K562 (cell line): ENCODE measurements at regions not wholly inside any gene's neighbourhood (a gene's known extent, or its start where the extent isn't known, plus 50 kb on each side); places are given as distances from the start of the nearest gene placed in this dataset.

Experiments used
- ATAC-seq: fragments of 200-7000 bp; cut with Tn5 transposase; 3 replicates; pipeline ENCODE4 v1.9.1; 2020; ENCODE audit warnings: moderate library complexity
- BruUV-seq: library from RNA; stranded (reverse); fragments of 400-500 nt; replicated peaks from 2 replicates; lab custom pipeline; 2021; lab: Mats Ljungman, UMichigan
- CTCF ChIA-PET: fragments of 300-600 bp; formaldehyde crosslinking; extraction: SDS; loops from one replicate; lab custom pipeline; 2021; ENCODE audit warnings: low intra/inter-chr PET ratio; lab: Yijun Ruan, JAX
- POLR2A ChIA-PET: fragments of 300-600, 350-650 bp; sonication (Branson Sonifier 250); formaldehyde crosslinking; extraction: SDS; loops from one replicate; lab custom pipeline; 2021; ENCODE audit warnings: antibody characterized with exemption, inconsistent platforms; lab: Yijun Ruan, JAX
- DNase-seq, 4 experiments: peaks; one replicate each; pipeline versions ENCODE4 v3.0.0 to v3.0.0-alpha.2; 2011 to 2018; ENCODE audit warnings: low spot score in 3 of 4, mixed read lengths in 3 of 4; ENCODE audit errors: extremely low read depth in 1 of 4
- FAIRE-seq: peaks from 2 replicates; lab custom pipeline; 2011; peaks lifted over from hg19 to GRCh38; lab: Jason Lieb, UNC
- H2AFZ ChIP-seq: 2 replicates; pipeline ENCODE4 v1.6.0; 2011; ENCODE audit warnings: low read depth, low read length, control low read depth, inconsistent platforms
- H3K27ac ChIP-seq: fragments of 200-600 bp; 3 replicates; pipeline ENCODE4 v1.8.0; 2011; ENCODE audit warnings: low read depth, mild to moderate bottlenecking, control low read depth, inconsistent platforms, low read length, moderate library complexity, mixed read lengths; ENCODE audit errors: extremely low read depth
- H3K27me3 ChIP-seq, 2 experiments: fragments of 300-600 bp in 1 of 2; 2 replicates in 1 of 2; 3 replicates in 1 of 2; pipeline versions ENCODE4 v1.6.0 to v1.8.0; 2011; ENCODE audit warnings: inconsistent platforms in 2 of 2, low read length in 2 of 2, mild to moderate bottlenecking in 1 of 2, mixed read lengths in 1 of 2, moderate library complexity in 1 of 2; ENCODE audit not compliant: control insufficient read depth in 2 of 2, insufficient read depth in 2 of 2
- H3K36me3 ChIP-seq: fragments of 300-600 bp; 3 replicates; pipeline ENCODE4 v1.8.0; 2011; ENCODE audit warnings: mild to moderate bottlenecking, low read length, inconsistent platforms; ENCODE audit not compliant: control insufficient read depth, insufficient read depth
- H3K4me1 ChIP-seq, 2 experiments: fragments of 200-600 bp in 1 of 2; replicated peaks in 1 of 2; 2 replicates in 1 of 2; 3 replicates in 1 of 2; pipeline versions ENCODE4 v1.5.1 to v1.8.0; 2011; ENCODE audit warnings: inconsistent platforms in 2 of 2, low read length in 2 of 2, mild to moderate bottlenecking in 1 of 2, mixed read lengths in 1 of 2, moderate library complexity in 1 of 2; ENCODE audit not compliant: control insufficient read depth in 2 of 2, insufficient read depth in 2 of 2
- H3K4me2 ChIP-seq: 2 replicates; pipeline ENCODE4 v1.6.1; 2011; ENCODE audit warnings: low read length, control low read depth, inconsistent platforms, mixed read lengths; ENCODE audit not compliant: insufficient read depth
- H3K4me3 ChIP-seq: fragments of 200-600 bp; sonication (generic), shearing (Covaris generic); 2 replicates; pipeline ENCODE4 v1.5.1; 2016; ENCODE audit warnings: control low read depth, inconsistent platforms
- H3K79me2 ChIP-seq: fragments of 200-600 bp; 3 replicates; pipeline ENCODE4 v1.8.0; 2011; ENCODE audit warnings: low read length, inconsistent platforms; ENCODE audit not compliant: control insufficient read depth, insufficient read depth
- H3K9ac ChIP-seq, 2 experiments: 2 replicates each; pipeline versions ENCODE4 v1.6.0 to v1.6.1; 2011; ENCODE audit warnings: low read depth in 2 of 2, low read length in 2 of 2, control low read depth in 1 of 2, inconsistent platforms in 1 of 2, mild to moderate bottlenecking in 1 of 2, mixed read lengths in 1 of 2; ENCODE audit not compliant: insufficient read depth in 1 of 2
- H3K9me1 ChIP-seq: one replicate; pipeline ENCODE4 v1.6.0; 2011; ENCODE audit warnings: inconsistent platforms, mild to moderate bottlenecking, low read length, moderate library complexity; ENCODE audit not compliant: control insufficient read depth, insufficient read depth
- H3K9me3 ChIP-seq: replicated peaks from 2 replicates; pipeline ENCODE4 v1.5.1; 2011; ENCODE audit warnings: low read depth, low read length, inconsistent platforms; ENCODE audit not compliant: control insufficient read depth, insufficient read depth
- H4K20me1 ChIP-seq: replicated peaks from 2 replicates; pipeline ENCODE4 v1.6.1; 2011; ENCODE audit warnings: low read length, inconsistent platforms, mixed read lengths; ENCODE audit not compliant: control insufficient read depth, insufficient read depth
- ESRRA ChIP-seq: fragments of 450-650 bp; IDR thresholded peaks from 2 replicates; pipeline ENCODE4 v1.6.1; 2014; ENCODE audit warnings: low read depth, mild to moderate bottlenecking, moderate library complexity, borderline replicate concordance
- HMG20A ChIP-seq: fragments of 450-650 bp; formaldehyde crosslinking; conservative IDR thresholded peaks from 2 replicates; pipeline ENCODE4 v1.4.0; 2020; ENCODE audit warnings: mild to moderate bottlenecking, mixed read lengths
- MNT ChIP-seq, 2 experiments: fragments of 450-650 bp; conservative IDR thresholded peaks; 2 replicates each; pipeline ENCODE4 v1.6.1; 2017; ENCODE audit warnings: mild to moderate bottlenecking in 2 of 2, moderate library complexity in 2 of 2
- PTBP1 ChIP-seq: fragments of 200-400 bp; formaldehyde crosslinking; IDR thresholded peaks from 2 replicates; pipeline ENCODE4 v1.6.1; 2017; ENCODE audit warnings: low read depth, low read length
- SOX6 ChIP-seq: fragments of 450-650 bp; IDR thresholded peaks from 2 replicates; pipeline ENCODE4 v1.6.1; 2014; ENCODE audit warnings: mild to moderate bottlenecking
- STAG1 ChIP-seq: sonication (generic); formaldehyde crosslinking; IDR thresholded peaks from 2 replicates; pipeline ENCODE4 v1.5.0; 2020; ENCODE audit warnings: missing genetic modification reagents, borderline replicate concordance
- TRIM28 ChIP-seq: fragments of 450-650 bp; IDR thresholded peaks from 2 replicates; pipeline ENCODE4 v1.6.1; 2017
- TSHZ1 ChIP-seq: fragments of 250-450 bp; sonication (Bioruptor Pico); IDR thresholded peaks from 2 replicates; pipeline ENCODE4 v1.4.0; 2020; ENCODE audit warnings: mild to moderate bottlenecking, moderate library complexity
- ZKSCAN1 ChIP-seq: fragments of 150-350 bp; IDR thresholded peaks from 2 replicates; pipeline ENCODE4 v1.6.1; 2016; ENCODE audit warnings: low read depth, low read length
- ZNF140 ChIP-seq: fragments of 250-450 bp; sonication (Bioruptor Pico); IDR thresholded peaks from 2 replicates; pipeline ENCODE4 v1.8.0; 2021; ENCODE audit warnings: moderate library complexity, mild to moderate bottlenecking, inconsistent platforms
- ZNF263 ChIP-seq: sonication (generic); formaldehyde crosslinking; IDR thresholded peaks from 2 replicates; pipeline ENCODE4 v1.8.0; 2022; ENCODE audit warnings: mild to moderate bottlenecking, missing genetic modification reagents, borderline replicate concordance
- ZNF280B ChIP-seq: fragments of 250-450 bp; sonication (Bioruptor Pico); IDR thresholded peaks from 2 replicates; pipeline ENCODE4 v1.5.1; 2021; ENCODE audit warnings: mild to moderate bottlenecking
- ZNF592 ChIP-seq: fragments of 450-650 bp; IDR thresholded peaks from 2 replicates; pipeline ENCODE4 v1.6.1; 2017; ENCODE audit warnings: antibody characterized with exemption, mild to moderate bottlenecking
- ZNF778 ChIP-seq: fragments of 450-650 bp; formaldehyde crosslinking; IDR thresholded peaks from 2 replicates; pipeline ENCODE4 v1.4.0; 2020; ENCODE audit warnings: mild to moderate bottlenecking, moderate library complexity
- WGBS: fragments of 100-300 bp; shearing (Covaris generic); methylation state at CpG from one replicate; pipeline ENCODE4 v1.1.6; 2016; ENCODE audit warnings: low coverage, mixed read lengths; ENCODE audit not compliant: insufficient coverage; ENCODE audit errors: missing lambda C conversion rate; 5-methylcytosine and 5-hydroxymethylcytosine counted together
- in situ Hi-C: fragments of 300-500 bp; cut with MboI; formaldehyde crosslinking; loops from 4 replicates; pipeline ENCODE4 v1.15.0; 2018; ENCODE audit warnings: inconsistent platforms, mixed read lengths
- intact Hi-C: fragments of 100-400 bp; cut with micrococcal nuclease; formaldehyde crosslinking; loops from 2 replicates; pipeline ENCODE4 v1.14.2; 2022

- WGBS, result 0% methylated on average over 1 of the region's 1 CpG
- Histone ChIP-seq H3K4me2 (no peak overlapping the region), H3K27me3 (no peaks in the 10 kb centered on the region), H3K36me3 (no peaks in the 10 kb centered on the region), H3K4me3 (no peak overlapping the region), H3K9me3 (no peaks in the 10 kb centered on the region), H3K4me1 (no peaks in the 10 kb centered on the region), H3K9me1 (no peaks in the 10 kb centered on the region), H3K9ac (no peak overlapping the region), H3K27ac (no peak overlapping the region), H4K20me1 (no peaks in the 10 kb centered on the region), H2AFZ (no peak overlapping the region), H3K79me2 (no peaks in the 10 kb centered on the region)
- ATAC-seq, result no peak
- intact Hi-C loops (no loop called here), in situ Hi-C loops (no loop called here)
- FAIRE-seq, result no peak
- ChIA-PET POLR2A (no interaction called here), CTCF (no interaction called here)
- BruUV-seq, result no TSS peak
- DNase-seq, result no peak
- TF ChIP-seq ZNF140 (CRISPR knock-in tag) (no peak), HMG20A (CRISPR knock-in tag) (no peak), PTBP1 (no peak), MNT (conservative IDR thresholded peaks at IDR 0.05) (no peak), SOX6 (no peak), ZKSCAN1 (no peak), ZNF263 (CRISPR knock-in tag) (no peak), STAG1 (CRISPR knock-in tag) (no peak), TRIM28 (no peak), ESRRA (no peak), ZNF778 (CRISPR knock-in tag) (no peak), ZNF592 (no peak), ZNF280B (no peak), TSHZ1 (CRISPR knock-in tag) (no peak)
Observed at GRCh38 chr4:34643476-34643875, 1600.8 kb downstream of the ARAP2 start.
